PC-3 (cell line): ENCODE measurements at regions not wholly inside any gene's neighbourhood (a gene's known extent, or its start where the extent isn't known, plus 50 kb on each side); places are given as distances from the start of the nearest gene placed in this dataset.

Experiments
- EZH2 ChIP-seq: fragments of 300-600 bp; sonication (generic); IDR thresholded peaks from one replicate; pipeline ENCODE4 v1.6.1; 2017; ENCODE audit warnings: antibody characterized with exemption, mild to moderate bottlenecking, low read length; ENCODE audit not compliant: unreplicated experiment
- EZH2phosphoT487 ChIP-seq: fragments of 300-600 bp; sonication (generic); IDR thresholded peaks from 2 replicates; pipeline ENCODE4 v1.6.1; 2018; ENCODE audit warnings: mild to moderate bottlenecking, antibody characterized with exemption, low read length, borderline replicate concordance
- TF ChIP-seq, protein P1 (sequence below): fragments of 300-600 bp; sonication (generic); conservative IDR thresholded peaks from 2 replicates; pipeline ENCODE4 v1.5.1; 2017; ENCODE audit warnings: antibody characterized with exemption, low read depth, mild to moderate bottlenecking, low read length

DNA sequence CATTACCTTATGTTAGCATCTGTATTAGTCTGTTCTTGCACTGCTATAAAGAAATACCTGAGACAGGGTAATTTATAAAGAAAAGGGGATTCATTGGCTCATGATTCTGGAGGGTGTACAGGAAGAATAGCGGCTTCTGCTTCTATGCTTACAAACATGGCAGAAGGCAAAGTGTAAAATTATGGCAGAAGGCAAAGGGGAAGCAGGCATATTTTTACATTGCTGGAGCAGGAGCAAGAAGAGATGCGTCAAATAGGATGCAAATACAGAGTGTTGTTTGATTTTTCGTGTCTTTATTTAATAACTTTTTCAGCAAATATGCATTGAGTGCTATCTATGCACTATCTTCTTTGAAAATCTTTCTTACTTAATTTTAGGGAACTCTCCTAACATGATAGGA lies 210.7 kb upstream of the SSTR1 start:
- TF ChIP-seq, protein P1, sequence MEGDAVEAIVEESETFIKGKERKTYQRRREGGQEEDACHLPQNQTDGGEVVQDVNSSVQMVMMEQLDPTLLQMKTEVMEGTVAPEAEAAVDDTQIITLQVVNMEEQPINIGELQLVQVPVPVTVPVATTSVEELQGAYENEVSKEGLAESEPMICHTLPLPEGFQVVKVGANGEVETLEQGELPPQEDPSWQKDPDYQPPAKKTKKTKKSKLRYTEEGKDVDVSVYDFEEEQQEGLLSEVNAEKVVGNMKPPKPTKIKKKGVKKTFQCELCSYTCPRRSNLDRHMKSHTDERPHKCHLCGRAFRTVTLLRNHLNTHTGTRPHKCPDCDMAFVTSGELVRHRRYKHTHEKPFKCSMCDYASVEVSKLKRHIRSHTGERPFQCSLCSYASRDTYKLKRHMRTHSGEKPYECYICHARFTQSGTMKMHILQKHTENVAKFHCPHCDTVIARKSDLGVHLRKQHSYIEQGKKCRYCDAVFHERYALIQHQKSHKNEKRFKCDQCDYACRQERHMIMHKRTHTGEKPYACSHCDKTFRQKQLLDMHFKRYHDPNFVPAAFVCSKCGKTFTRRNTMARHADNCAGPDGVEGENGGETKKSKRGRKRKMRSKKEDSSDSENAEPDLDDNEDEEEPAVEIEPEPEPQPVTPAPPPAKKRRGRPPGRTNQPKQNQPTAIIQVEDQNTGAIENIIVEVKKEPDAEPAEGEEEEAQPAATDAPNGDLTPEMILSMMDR, result no peak
- TF ChIP-seq EZH2phosphoT487 (no peak), EZH2 (no peak)
